GM21526 (cell line): ENCODE measurements at regions not wholly inside any gene's neighbourhood (a gene's known extent, or its start where the extent isn't known, plus 50 kb on each side); places are given as distances from the start of the nearest gene placed in this dataset.
A peak's percentile ranks its signal among the peaks of the same experiment; 100 is the strongest.

ENCODE experiments used
- ATAC-seq: cut with Tn5 transposase; IDR thresholded peaks from one replicate; pipeline ENCODE4 v1.9.1; 2021; ENCODE audit warnings: moderate library complexity; ENCODE audit not compliant: unreplicated experiment, low FRiP score

DNA sequence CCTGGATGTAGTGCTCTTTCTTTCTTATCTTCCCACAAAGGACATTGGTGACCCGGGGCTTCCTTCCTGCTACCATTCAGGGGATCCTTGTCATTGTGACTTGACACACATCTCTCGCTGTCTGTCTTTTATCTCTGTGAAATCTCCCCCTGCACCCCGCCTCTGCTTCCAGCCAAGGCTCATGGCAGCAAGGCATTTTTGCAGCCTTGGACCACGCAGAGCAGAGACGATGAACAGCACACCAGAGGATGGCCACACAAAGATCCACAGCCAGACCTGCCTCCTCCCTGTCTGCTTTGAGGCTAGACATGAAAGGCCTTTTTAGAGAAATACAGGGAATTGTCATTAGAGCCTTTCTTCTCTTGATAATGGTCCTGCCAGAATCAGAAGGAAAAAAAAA is 549.1 kb downstream of the CDK5RAP2 start:
- no peak for ATAC-seq

DNA sequence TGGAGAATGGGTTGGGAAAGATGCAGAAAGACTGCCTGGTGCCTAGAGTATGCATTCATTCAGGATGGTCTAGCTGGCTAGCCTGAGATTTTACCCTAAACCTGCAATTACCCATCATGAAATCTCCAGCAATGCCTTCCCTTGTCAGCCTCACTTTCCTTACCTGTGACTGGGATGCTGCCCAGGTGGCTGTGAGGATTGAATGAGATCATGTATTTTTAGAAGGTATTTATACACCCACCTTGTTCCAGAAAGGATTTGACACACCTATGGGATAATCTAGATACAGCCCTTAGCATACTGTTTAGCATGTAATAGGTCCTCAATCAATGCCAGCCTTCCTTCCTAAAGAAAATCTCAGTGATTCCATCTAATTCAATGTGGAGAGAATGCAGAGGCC is 561.4 kb downstream of the CDK5RAP2 start:
- ATAC-seq, result no peak

DNA sequence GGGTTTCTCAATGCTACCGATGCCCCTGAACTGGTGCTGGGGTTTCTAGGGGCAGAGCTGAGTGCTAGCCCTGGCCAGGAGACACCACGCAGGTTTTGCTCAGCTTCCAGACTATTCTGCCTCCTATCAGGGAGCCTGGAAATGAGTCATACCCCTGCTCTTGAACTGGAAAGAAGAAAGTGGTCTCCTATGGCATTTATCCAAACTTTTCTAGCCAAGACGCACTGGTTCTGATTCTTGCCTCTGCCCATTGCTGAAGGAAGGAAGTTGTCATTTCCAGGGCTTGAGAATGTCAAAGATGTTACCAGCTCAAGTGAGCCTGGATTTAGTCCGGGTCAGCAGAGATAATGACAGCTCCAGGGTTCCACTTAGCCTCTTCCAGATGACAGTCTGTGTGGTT is 561.9 kb downstream of the CDK5RAP2 start:
- no peak for ATAC-seq

DNA sequence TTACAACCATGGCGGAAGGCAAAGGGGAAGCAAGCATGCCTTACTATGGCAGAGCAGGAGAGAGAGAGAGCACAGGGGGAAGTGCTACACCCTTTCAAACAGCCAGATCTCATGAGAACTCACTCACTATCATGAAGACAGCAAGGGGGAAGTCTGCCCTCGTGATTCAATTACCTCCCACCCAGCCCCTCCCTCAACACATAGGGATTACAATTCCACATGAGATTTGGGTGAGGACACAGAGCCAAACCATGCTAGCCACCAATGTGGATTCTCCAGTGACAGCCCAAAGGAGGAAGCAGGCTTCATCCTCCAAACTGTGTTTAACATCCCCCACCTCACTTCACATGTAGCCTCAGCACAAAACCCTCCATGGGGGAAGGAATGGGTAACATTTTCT is 563.7 kb downstream of the CDK5RAP2 start:
- no peak for ATAC-seq

DNA sequence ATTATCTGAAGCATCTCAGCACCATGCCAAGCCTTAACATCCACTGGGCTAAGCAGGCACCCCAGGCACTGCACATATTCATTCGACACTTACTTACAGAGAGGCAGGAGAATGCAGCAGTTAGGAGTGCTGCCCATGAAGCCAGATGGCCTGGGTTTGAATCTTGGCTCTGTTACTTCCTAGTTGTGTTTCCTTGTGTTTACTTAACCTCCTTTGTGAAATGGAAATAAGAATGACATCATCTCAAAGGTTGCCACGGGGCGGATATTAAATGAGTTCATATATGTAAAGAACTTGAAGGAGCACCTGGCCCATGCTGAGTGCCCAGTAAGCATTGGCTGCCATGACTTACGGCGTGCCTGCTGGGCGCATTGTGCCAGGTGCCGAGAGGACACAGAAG is 565.2 kb downstream of the CDK5RAP2 start:
- no peak for ATAC-seq

DNA sequence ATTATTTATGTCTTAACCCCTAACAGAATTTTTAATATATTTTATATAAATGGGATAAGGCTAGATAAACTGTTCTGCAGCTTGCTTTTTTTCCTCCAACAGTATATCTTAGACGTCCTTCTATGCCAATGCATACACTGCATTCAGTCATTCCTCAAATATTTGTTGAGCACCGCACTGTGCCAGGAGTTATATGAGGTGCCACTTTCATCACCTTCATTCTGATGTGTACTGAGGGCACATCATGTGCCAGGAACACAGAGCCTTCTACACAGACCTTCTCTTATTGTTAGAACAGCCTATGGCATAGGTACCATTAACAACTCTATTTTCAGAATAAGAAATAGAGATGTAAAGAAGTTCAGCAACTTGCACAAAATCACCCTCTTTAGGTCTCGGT is 570.1 kb downstream of the CDK5RAP2 start:
- ATAC-seq, result no peak

DNA sequence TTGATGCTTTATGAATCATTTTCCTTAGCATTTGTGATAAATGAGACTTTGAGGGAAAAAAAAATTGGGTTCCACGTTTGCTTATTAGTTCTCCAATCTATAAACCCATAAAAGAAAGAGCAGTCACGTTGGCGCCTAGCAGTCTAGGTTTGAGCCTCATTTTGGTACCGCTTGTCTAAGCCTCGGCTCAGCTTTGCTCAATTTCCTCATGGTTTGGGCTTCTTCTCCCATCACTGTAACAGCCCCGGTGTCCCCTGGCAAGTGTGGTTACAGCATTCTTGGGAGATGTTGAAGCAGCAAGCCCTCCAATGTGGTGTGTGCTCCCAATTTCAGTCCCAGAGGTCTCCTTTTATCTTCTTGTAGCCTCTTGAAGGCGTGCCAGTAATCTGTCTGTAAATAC is 578.4 kb downstream of the CDK5RAP2 start:
- no peak for ATAC-seq

DNA sequence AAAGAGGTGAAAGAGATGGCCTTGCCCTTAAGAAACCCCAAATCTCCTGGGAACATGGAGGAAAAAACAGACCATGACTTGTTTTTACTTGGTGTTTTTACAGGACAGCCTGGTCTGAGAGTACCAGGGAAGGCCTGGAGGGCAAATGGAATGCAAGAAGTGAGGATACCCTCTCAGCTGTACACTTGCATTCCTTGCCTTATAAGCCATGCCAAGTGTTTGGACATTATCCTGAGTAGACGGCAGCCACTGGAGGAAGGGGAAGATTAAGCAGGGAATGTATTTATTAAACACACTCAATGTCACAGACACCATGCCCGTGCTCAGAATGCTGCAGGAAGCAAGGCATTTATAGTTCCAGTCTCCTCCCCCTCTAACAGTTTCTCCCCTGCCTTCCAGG is 581.4 kb downstream of the CDK5RAP2 start:
- ATAC-seq, result no peak

DNA sequence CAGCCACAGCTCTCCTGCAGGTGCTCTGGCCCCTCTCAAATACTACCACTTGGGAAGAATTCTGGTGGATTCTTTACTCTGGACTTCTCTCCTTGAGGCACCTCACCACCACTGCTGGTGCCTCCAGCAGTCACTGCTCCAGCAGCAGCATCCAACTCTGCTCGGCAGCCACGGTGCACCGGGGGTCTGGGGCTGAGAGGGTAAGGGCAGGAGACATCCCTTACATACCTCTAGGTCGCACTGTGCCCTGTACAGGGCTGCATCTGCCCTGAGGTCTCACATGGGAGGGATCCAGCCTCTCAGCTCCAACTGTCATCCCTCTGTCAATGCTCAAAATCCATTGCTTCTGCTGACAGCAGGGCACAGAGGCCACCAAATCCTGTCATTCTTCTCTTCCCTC is 588.2 kb downstream of the CDK5RAP2 start:
- no peak for ATAC-seq

DNA sequence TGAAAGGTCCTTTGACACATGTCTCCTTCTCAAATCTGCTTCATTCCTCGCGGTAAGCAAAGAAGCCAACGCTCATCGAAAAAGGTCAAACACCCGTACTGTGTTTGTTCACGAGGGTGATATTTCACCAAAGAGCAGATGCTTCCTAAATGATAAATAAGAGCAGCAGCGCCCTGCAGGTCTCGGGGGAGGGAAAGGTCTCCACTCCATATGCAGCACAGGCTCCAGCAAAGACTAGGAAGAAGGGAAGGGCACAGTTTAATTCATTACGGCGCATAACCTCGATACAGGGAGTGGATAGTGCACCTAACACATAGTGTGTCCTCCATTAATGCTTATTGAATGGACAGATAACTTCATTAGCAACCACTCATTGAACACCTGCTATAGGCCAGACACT is 593.3 kb downstream of the CDK5RAP2 start:
- no peak for ATAC-seq

DNA sequence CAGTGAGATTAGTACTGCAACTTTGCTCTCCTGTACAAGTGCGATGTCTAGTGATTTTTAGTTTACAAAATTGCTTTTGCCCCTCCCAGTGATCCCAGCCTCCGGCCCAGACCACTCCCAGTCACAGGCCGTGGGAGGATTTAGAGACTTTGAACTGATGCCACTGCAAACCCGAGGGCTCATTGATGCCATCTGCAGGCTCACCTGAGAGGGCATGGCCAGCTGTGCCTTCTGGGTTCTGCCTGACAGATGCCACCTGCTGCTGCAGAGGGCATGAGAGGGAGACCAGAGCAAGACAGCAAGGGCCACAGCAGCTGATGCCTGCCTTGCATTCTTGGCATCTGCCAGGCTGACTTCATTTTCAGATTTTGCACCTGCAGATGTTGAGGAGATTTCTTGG is 593.8 kb downstream of the CDK5RAP2 start:
- ATAC-seq, result no peak

DNA sequence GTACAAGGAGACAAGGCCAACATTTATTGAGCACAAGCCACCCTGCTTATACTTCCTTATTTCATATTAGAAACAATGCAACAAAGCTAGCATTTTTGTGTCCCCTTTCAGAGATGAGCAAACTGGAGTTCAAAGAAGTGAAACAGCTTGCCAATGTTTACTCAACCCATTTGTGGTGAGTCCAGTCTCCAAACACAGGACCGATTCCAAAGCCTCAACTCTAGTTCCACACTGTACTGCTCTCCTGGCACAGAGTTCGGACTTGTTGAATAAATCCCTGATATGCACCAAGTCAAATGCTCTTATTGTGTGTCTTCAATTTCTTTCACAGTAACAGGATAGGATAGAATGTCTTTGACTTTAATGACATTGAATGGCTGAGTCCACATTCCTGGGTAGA is 604.8 kb upstream of the BRINP1 start:
- no peak for ATAC-seq

DNA sequence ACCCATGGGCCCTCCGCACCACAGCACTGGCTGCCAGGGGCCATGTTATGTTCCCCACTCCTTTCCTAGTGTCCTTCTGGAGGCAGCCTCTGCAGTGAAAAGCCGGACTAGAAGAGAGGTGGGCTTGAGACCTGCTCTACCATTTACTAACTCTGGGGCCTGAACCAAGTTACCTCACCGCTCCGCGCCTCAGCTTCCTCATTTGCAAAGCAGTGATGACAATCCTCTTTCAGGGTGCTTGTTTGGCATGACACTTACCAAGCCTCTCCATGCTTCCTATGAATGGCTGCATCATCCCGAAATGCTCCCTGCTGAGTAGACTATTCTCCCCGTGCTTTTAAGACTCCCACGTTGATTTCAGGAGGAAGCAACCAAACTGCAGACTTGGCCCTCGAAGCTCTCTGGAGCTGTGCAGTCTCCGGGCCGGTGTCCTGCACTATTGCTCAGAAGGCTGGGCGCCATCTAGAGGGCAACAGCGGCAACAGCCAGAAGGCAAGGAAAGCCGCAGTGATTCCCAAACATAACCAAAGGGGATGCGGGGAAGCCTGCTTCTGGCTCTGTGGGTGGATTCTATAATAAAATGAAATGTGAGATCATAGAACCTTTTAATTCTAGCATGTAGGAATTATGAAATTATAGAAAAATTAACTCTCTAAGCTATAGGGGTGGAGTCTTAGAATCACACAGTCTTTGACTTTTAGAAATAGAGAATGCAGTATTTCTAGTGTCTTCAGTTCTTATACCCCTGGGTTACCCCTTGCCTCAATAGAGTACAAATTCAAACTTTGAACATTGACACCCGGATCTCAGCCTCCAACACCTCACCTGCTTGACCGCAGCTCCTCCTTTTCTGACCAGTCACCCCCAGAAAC is 599.8 kb upstream of the BRINP1 start:
- ATAC-seq, result peak; percentile 93

DNA sequence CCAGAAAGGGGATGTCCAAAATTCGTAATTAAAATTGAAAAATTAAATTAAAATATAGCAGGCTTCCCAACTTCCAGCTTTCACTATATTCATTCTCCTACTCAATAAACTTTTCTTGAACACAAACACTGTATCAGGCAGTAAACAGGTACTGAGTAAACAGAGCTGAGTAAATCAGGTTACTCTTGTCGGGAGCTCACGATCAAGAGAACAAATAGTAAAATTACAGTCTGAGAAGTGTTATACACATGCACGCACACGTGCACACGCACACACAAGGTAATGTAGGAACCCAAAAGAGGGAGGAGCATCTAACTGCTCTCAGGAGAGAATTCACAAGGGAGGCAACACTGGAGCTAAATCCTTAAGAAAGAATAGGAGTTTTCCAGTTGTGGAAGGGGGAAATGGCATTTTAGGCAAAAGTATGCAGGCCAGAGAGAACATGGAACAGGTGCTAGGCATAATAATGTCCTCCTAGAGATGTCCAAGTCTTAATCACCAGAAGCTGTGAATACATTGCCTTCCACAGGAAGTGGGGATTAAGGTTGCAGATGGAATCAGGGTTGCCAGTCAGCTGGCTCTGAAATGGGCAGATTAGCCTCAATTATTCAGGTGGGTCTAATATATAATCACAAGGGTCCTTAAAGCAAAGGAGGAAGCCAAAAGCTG is 598.8 kb upstream of the BRINP1 start:
- ATAC-seq, result no peak

DNA sequence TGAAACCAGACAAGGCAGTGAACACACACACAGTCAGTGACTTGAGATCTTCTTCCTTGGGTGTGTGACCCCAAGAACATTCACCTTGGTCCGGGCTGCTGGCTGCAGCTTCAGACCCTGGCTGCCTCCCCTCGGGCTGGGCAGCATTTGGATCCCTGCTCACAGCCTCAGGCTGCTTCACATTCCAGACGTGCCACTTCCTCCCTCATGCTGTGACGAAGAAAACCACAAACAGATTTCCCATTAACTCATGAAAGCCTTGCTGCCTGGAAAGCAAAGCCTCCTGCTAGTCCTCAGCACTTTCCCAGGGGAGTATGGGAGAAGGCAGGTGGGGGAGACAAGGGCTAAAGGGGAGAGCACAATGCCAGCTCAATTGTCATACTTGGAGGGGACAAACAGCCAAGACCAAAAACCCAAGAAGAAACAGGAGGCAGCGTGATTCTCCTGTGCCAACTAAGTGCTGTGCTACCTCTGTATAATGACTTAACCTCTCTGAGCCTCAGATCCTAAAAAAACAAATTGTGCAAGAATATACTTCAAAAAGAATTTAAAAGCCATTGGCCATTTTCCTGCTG is 594.6 kb upstream of the BRINP1 start:
- ATAC-seq, result no peak

DNA sequence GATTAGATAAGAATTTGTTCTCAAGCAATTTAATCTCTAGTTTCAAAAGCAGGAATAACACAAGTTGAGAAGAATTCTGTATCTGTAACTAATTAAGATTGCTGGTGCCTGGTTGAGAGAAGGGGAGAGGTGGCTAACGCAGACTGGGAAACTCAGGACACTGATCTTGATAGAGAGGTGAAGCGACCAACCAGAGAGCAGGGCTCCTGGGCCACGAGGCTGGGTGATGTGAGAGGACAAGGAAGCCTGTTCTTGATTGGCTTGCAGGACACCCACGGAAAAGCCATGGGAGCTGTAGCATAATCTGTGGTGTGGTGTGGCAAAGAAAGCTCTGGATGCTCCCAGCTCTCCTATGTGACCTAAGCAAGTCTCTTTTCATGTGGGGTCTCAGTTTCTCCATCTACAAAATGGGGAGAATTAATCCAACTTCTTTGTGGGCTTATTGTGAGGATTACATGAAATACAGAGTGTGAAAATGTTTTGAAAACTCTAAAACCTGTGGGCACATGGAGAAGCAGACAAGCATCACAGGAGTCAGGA is 594.1 kb upstream of the BRINP1 start:
- no peak for ATAC-seq

DNA sequence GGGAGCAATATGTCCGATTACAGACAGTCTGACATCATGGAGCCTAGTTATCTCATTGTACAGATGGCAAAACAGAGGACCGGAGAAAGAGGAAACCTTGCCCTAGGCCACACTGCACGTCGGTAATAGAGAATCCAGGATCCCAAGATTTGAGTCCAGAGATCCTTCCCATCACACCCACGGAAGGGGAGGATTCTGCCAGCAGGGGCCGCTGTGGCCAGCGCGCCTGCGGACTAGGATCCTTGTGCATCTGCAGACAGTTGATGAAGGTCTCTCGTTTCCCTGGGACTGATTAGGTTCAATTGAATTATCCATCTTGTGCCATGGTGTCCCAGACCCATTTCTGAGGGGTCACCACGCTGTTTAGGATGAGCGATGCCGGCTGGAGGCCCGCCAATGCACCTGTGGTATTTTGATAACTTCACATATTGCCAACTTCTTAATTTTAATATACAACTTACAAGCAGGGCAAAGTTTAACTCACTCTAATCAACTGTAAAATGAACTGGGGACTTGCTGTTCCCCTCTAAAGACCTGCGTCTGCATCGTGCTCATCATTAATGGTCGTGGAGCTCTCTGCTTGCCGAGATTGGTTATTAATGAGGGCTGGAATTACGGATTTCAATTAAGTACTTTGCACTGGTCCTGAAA is 592.7 kb upstream of the BRINP1 start:
- no peak for ATAC-seq

DNA sequence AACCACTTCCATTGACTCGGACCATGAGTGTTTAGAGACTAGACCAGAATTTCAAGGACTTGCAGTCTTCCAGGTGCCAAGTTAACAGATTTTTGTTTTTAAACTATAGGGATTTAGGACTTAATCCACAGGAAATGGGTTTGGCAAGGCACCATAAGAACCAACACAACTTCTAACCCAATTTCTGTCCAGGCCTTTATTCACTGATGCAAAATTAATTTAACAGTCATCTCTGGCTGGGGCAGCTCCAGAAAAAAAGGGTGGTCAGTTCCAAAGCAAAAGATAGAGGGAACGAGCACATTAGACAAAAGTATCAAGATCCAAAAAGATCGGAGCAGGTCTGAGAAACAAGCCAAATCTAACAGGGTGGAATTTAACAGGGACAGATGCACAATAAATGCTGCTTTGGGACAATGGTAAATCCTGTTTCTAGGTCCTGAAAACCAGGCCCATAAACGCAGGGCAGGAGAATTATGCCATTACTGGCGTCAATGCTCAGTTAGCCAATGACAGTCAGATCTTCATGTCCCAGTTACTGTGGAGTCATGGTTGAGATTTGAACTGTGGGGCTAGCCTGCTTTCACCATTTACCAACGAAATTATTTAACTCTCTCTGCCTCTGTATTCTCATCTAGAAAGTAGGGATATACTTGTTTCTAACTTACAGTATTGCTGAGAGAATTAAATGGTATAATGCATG is 590.8 kb upstream of the BRINP1 start:
- ATAC-seq, result no peak

DNA sequence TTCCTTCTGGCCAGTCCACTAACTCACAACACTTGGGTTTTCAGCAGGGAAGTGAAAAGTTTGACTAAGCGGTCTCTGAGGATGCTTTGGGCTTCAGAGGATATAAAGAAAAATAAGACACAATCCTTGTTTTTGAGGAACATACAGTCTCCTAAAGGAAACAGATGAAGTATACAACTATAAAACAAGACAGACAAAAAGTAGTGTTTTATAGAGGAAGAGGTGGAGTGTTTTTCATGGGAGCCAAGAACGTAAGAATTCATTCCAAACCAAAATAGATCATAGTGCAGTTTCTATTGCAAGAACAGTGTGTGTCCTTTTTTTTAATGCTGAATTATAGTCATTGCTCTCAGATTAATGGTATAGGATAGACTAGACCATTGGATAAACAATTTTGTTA is 586.9 kb upstream of the BRINP1 start:
- no peak for ATAC-seq

DNA sequence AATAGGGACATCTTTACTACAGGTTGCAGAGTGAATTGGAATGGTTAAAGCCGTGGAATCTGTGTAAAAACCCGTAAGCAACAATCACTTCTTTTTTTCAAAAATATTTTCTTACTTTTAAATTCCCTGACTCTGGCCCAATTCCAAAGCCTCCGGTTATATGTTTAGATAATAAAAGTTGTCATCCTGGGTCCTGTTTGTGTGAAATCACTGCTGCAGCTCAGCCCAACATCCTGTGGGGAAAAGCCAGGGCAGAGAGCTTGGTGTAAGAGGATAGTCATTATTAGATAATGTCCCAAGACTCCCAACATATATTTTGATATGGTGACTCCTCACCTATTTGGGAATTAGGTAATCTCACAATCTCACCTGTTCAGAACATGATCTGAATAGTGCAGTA is 586.0 kb upstream of the BRINP1 start:
- ATAC-seq, result no peak
